Ascending aorta (tissue), 2 donors: ENCODE measurements at regions not wholly inside any gene's neighbourhood (a gene's known extent, or its start where the extent isn't known, plus 50 kb on each side); places are given as distances from the start of the nearest gene placed in this dataset.

Experiments
- DNase-seq, 2 donors: peaks; one replicate each; pipeline ENCODE4 v3.0.0-alpha.2; 2019; ENCODE audit warnings: low spot score in 2 of 2
- H3K27ac ChIP-seq, 2 donors: fragments of 200-600 bp; sonication (generic); one replicate each; pipeline ENCODE4 v1.5.1; 2016 to 2017; ENCODE audit warnings: mild to moderate bottlenecking in 1 of 2
- H3K27me3 ChIP-seq: fragments of 200-600 bp; sonication (generic); one replicate; pipeline ENCODE4 v1.5.1; 2017
- H3K36me3 ChIP-seq, 2 donors: fragments of 200-600 bp; sonication (generic); one replicate each; pipeline ENCODE4 v1.5.1; 2016
- H3K4me1 ChIP-seq, 2 donors: fragments of 200-600 bp; sonication (generic); one replicate each; pipeline ENCODE4 v1.5.1; 2016 to 2017; ENCODE audit warnings: mild to moderate bottlenecking in 1 of 2
- H3K4me3 ChIP-seq, 2 donors: fragments of 200-600 bp; sonication (generic); one replicate each; pipeline ENCODE4 v1.5.1; 2016 to 2017; ENCODE audit warnings: mild to moderate bottlenecking in 1 of 2
- H3K9me3 ChIP-seq, 2 donors: fragments of 200-600 bp; sonication (generic); one replicate each; pipeline ENCODE4 v1.5.1; 2016
- intact Hi-C: fragments of 100-400 bp; cut with DNase I; formaldehyde crosslinking; loops from one replicate; pipeline ENCODE4 v1.15.1; 2023
- TF ChIP-seq, protein P1 (sequence below), 3 experiments: fragments of 200-600 bp in 2 of 3; fragments of 450-650 bp in 1 of 3; sonication (generic) in 2 of 3; IDR thresholded peaks; one replicate each; pipeline ENCODE4 v1.5.1; 2016 to 2019; ENCODE audit warnings: antibody characterized with exemption in 3 of 3, mild to moderate bottlenecking in 1 of 3, moderate library complexity in 1 of 3

DNA sequence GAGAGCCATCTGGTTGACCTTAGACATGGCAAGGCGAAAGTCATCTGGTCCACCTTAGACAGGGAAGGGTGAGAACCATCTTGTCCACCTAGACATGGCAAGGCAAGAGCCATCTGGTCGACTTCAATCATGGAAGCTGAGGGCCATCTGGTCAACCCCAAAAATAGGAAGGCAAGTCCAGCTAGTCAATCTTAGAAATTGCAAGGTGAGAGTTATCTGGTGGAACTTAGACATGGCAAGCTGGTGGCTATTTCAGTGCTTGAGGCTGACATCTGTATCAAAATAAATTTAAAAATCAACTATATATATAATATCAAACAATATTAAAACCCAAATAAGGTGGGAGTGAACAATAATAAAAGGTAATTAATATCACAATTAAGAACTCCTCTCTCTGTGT is 83.9 kb downstream of the ZNF726 start:
- H3K27me3 ChIP-seq = no peaks in the 10 kb centered on the region
- DNase-seq = no peak
- no peaks in the 10 kb centered on the region for H3K4me1 ChIP-seq
- H3K36me3 ChIP-seq = no peaks in the 10 kb centered on the region
- H3K27ac ChIP-seq = no peak overlapping the region
- no peaks in the 10 kb centered on the region for H3K9me3 ChIP-seq
- intact Hi-C loops = no loop called here
- TF ChIP-seq, protein P1, sequence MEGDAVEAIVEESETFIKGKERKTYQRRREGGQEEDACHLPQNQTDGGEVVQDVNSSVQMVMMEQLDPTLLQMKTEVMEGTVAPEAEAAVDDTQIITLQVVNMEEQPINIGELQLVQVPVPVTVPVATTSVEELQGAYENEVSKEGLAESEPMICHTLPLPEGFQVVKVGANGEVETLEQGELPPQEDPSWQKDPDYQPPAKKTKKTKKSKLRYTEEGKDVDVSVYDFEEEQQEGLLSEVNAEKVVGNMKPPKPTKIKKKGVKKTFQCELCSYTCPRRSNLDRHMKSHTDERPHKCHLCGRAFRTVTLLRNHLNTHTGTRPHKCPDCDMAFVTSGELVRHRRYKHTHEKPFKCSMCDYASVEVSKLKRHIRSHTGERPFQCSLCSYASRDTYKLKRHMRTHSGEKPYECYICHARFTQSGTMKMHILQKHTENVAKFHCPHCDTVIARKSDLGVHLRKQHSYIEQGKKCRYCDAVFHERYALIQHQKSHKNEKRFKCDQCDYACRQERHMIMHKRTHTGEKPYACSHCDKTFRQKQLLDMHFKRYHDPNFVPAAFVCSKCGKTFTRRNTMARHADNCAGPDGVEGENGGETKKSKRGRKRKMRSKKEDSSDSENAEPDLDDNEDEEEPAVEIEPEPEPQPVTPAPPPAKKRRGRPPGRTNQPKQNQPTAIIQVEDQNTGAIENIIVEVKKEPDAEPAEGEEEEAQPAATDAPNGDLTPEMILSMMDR (IDR thresholded peaks at IDR 0.05) = no peak
- H3K4me3 ChIP-seq = no peak overlapping the region

DNA sequence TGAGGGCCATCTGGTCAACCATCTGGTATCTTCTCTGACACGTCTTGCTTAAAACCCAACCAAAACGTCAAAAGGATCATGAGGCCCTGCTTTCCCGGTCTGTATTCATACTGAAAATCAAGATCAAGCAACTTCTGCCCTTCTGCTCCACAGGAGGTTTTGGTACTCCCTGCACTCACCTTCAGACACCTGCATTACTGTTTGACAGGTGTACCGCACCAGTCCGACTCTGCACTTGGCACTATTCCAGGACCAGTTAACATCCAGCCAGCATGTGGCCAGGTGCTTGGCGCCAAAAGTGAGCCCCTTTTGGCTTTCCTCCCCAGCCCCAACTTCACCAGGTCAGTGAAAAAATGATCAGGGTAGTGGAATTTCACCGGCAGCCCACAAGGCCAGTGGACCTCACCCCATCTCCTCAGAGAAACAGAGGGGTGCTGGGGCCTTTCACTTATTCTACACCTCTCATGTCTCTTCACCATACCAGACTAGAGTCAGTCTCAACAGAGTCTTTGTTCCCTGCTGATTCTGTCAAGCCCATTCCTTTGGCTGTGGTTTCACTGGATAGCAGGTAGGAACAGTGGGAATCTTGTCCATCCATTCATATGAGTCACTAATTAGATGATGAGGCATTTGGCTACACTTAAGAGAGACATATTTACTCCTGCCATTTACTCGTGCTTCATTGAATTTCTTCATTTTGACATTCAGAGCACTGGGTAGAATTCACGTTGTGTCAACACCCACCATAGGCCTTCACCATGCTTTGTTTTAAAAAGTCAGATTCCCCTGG is 85.3 kb downstream of the ZNF726 start:
- no peaks in the 10 kb centered on the region for H3K27me3 ChIP-seq
- no peaks in the 10 kb centered on the region for H3K9me3 ChIP-seq
- no peak overlapping the region for H3K4me3 ChIP-seq
- H3K4me1 ChIP-seq = no peaks in the 10 kb centered on the region
- TF ChIP-seq, protein P1 (IDR thresholded peaks at IDR 0.05) = no peak
- no peak overlapping the region for H3K27ac ChIP-seq
- DNase-seq = no peak
- intact Hi-C loops = no loop called here
- no peaks in the 10 kb centered on the region for H3K36me3 ChIP-seq

DNA sequence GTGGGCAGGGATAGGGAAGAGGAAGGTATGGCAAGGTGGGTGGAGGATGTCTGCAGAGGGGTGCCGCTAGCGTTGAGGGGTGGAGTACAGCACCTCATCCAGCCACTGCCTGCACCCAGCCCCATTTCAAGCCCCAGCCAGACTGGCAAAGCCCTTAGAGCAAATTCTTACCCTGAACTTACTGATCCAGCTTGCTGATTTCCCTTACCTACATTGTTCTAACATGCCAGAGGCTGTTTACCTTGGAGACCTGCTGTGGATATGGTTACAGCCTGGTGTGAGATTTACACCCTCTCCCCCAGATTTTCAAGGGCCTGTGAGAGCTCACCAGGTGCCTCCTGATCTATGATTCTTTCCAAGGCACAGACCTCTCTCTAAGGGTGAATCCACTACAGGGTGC is 86.0 kb downstream of the ZNF726 start:
- TF ChIP-seq, protein P1 (IDR thresholded peaks at IDR 0.05) = no peak
- DNase-seq = no peak
- H3K4me1 ChIP-seq = no peaks in the 10 kb centered on the region
- no peaks in the 10 kb centered on the region for H3K27me3 ChIP-seq
- no peaks in the 10 kb centered on the region for H3K36me3 ChIP-seq
- H3K27ac ChIP-seq = no peak overlapping the region
- no peaks in the 10 kb centered on the region for H3K9me3 ChIP-seq
- intact Hi-C loops = no loop called here
- H3K4me3 ChIP-seq = no peak overlapping the region

DNA sequence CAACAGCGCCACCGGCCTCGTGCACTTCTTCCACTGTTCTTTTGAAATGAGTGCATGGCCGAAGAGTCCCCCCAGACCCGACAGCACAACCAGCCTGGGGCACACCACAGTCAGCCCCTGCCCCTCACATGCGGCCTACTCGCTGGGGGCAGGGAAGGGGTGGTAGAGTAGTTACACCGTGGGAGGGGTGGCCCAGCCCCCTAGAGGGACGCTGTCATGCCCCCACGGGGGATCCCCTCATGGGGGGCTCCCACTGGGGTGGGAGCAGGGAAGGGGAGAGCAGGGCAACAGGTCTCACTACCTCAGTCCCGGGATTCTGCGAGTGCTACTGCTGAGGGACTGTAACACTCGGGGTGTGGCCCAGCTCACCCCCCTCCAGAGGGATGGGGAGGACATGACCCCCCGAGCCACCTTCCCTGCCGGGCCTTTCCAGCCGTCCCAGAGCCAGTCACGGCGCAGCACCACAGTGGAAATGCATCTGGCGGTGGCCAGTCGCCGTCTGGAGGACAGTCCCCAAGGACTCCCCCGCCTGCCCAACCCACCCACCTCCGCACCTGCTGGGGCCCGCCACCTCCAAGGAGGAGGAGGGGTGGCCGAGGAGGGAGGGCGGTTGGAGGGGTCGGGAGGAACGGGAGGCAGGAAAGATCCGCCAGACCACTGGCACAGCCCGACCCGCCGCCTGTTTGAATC is 84.6 kb upstream of the ZNF254 start:
- Histone ChIP-seq H3K4me3 (no peak overlapping the region), H3K36me3 (no peaks in the 10 kb centered on the region), H3K27ac (no peak overlapping the region), H3K9me3 (no peaks in the 10 kb centered on the region), H3K27me3 (no peaks in the 10 kb centered on the region), H3K4me1 (no peaks in the 10 kb centered on the region)
- intact Hi-C loops = no loop called here
- TF ChIP-seq, protein P1 (IDR thresholded peaks at IDR 0.05) = no peak
- DNase-seq = no peak

DNA sequence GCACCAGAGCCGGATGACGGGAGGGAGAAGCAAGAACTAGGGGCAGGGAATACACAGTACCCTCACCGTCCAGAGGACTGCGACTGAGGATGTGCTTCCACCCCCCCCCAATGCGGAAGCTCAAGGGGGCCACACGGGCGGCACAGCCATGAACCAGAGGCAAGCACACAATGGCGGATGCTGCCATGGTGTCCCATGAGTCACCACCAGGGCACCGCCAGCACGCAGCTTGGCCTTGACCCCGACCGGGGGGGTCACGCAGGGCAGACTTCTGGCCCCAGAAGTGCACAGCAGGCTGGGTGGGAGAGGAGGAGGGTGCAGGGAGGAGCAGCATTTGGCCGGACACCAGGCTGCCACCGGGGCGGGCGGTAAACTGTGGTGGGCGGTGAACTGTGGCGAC is 83.5 kb upstream of the ZNF254 start:
- DNase-seq = no peak
- H3K27me3 ChIP-seq = no peaks in the 10 kb centered on the region
- TF ChIP-seq, protein P1 (IDR thresholded peaks at IDR 0.05) = no peak
- no peaks in the 10 kb centered on the region for H3K9me3 ChIP-seq
- no peaks in the 10 kb centered on the region for H3K4me1 ChIP-seq
- intact Hi-C loops = no loop called here
- H3K4me3 ChIP-seq = no peak overlapping the region
- H3K36me3 ChIP-seq = no peaks in the 10 kb centered on the region
- no peak overlapping the region for H3K27ac ChIP-seq
